Mammary epithelial cell (primary cell): ENCODE measurements at regions not wholly inside any gene's neighbourhood (a gene's known extent, or its start where the extent isn't known, plus 50 kb on each side); places are given as distances from the start of the nearest gene placed in this dataset.

Experiments used
- EZH2 ChIP-seq: IDR thresholded peaks from 2 replicates; pipeline ENCODE4 v1.6.1; 2012; ENCODE audit warnings: low read length, inconsistent platforms, borderline replicate concordance
- TF ChIP-seq, protein P1 (sequence below), 2 donors: IDR thresholded peaks in 1 of 2; conservative IDR thresholded peaks in 1 of 2; 2 replicates each; pipeline ENCODE4 v1.5.1; 2011 to 2012; ENCODE audit warnings: inconsistent platforms in 2 of 2, low read length in 2 of 2, mild to moderate bottlenecking in 2 of 2, control low read depth in 1 of 2, low read depth in 1 of 2; ENCODE audit not compliant: insufficient read depth in 1 of 2; ENCODE audit errors: extremely low read depth in 1 of 2

DNA sequence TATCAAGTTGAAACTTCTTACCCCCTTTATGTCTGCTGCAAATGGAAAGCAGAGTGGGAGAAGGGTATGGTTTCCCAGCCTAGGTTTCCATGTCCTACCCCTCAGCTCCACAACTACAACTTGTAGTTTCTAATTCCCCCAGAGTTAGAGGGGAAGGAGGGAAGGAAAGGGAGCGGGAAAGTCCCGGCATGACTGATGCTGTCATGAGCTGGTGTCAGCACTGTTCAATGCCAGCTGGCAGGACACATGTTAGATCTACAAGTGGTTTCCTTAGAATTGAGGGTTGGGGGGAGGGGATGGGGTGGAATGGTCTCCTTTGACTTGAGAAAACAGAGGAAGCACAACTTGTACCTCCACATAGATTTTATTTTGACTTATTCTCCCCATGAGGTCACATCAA lies 194.0 kb downstream of the MBD2 start:
- TF ChIP-seq, protein P1, sequence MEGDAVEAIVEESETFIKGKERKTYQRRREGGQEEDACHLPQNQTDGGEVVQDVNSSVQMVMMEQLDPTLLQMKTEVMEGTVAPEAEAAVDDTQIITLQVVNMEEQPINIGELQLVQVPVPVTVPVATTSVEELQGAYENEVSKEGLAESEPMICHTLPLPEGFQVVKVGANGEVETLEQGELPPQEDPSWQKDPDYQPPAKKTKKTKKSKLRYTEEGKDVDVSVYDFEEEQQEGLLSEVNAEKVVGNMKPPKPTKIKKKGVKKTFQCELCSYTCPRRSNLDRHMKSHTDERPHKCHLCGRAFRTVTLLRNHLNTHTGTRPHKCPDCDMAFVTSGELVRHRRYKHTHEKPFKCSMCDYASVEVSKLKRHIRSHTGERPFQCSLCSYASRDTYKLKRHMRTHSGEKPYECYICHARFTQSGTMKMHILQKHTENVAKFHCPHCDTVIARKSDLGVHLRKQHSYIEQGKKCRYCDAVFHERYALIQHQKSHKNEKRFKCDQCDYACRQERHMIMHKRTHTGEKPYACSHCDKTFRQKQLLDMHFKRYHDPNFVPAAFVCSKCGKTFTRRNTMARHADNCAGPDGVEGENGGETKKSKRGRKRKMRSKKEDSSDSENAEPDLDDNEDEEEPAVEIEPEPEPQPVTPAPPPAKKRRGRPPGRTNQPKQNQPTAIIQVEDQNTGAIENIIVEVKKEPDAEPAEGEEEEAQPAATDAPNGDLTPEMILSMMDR (conservative IDR thresholded peaks at IDR 0.05 in 1 of 2, IDR thresholded peaks at IDR 0.05 in 1 of 2; ENCODE audit: extremely low read depth in 1 of 2, insufficient read depth in 1 of 2, low read depth in 1 of 2, low read length in 2 of 2), result no peak
- no peak for TF ChIP-seq EZH2
